ENCODE measurements at regions not wholly inside any gene's neighbourhood (a gene's known extent, or its start where the extent isn't known, plus 50 kb on each side); places are given as distances from the start of the nearest gene placed in this dataset.

- TF ChIP-seq CTCF (IDR thresholded peaks at IDR 0.05; ENCODE audit: poor library complexity): no peak
- TF ChIP-seq EZH2 (IDR thresholded peaks at IDR 0.05; ENCODE audit: borderline replicate concordance): no peak
- TF ChIP-seq EZH2phosphoT487 (IDR thresholded peaks at IDR 0.05; ENCODE audit: low read depth, severe bottlenecking, unreplicated experiment): no peak
These were observed 475.6 kb downstream of the MAN2A1 start for GRCh38 chr5:110165366-110165765.

Measured in hepatocyte (in vitro differentiated cells).